H1 (cell line): ENCODE measurements at regions not wholly inside any gene's neighbourhood (a gene's known extent, or its start where the extent isn't known, plus 50 kb on each side); places are given as distances from the start of the nearest gene placed in this dataset.

Experiments
- CTCF ChIA-PET: fragments of 300-600 bp; sonication (Branson Sonifier 250); formaldehyde crosslinking; loops from one replicate; lab custom pipeline; 2021; ENCODE audit not compliant: partially characterized antibody; lab: Charles Lee
- POLR2A ChIA-PET: fragments of 300-600 bp; sonication (Branson Sonifier 250); formaldehyde crosslinking; loops from one replicate; lab custom pipeline; 2021; ENCODE audit warnings: inconsistent platforms; ENCODE audit not compliant: partially characterized antibody; lab: Charles Lee
- DNase-seq, 2 experiments: peaks; one replicate each; pipeline versions ENCODE4 v3.0.0 to v3.0.0-alpha.2; 2010 to 2022; ENCODE audit warnings: low spot score in 2 of 2, low read depth in 1 of 2, mixed read lengths in 1 of 2
- FAIRE-seq: peaks from 2 replicates; lab custom pipeline; 2011; peaks lifted over from hg19 to GRCh38; lab: Jason Lieb, UNC
- H2AFZ ChIP-seq: 2 replicates; pipeline ENCODE4 v1.8.1; 2012; ENCODE audit warnings: low read length, inconsistent platforms
- H2AK5ac ChIP-seq: 2 replicates; pipeline ENCODE4 v1.6.1; 2013; ENCODE audit warnings: low read depth, low read length
- H2BK120ac ChIP-seq: replicated peaks from 2 replicates; pipeline ENCODE3; 2013; ENCODE audit warnings: low read depth, low read length, inconsistent platforms
- H2BK12ac ChIP-seq: 2 replicates; pipeline ENCODE4 v1.6.1; 2013; ENCODE audit warnings: low read depth, low read length
- H2BK15ac ChIP-seq: 2 replicates; pipeline ENCODE4 v1.6.1; 2013; ENCODE audit warnings: low read length
- H2BK20ac ChIP-seq: 2 replicates; pipeline ENCODE4 v1.6.1; 2013; ENCODE audit warnings: low read length
- H2BK5ac ChIP-seq: 2 replicates; pipeline ENCODE4 v1.6.1; 2013; ENCODE audit warnings: low read depth, low read length
- H3K14ac ChIP-seq: 2 replicates; pipeline ENCODE4 v1.6.1; 2013; ENCODE audit warnings: inconsistent platforms; ENCODE audit not compliant: insufficient read length
- H3K18ac ChIP-seq: 2 replicates; pipeline ENCODE4 v1.6.1; 2013; ENCODE audit warnings: low read length; ENCODE audit errors: extremely low read depth
- H3K23ac ChIP-seq: 2 replicates; pipeline ENCODE4 v1.6.1; 2013; ENCODE audit warnings: inconsistent platforms; ENCODE audit not compliant: insufficient read length
- H3K23me2 ChIP-seq: 2 replicates; pipeline ENCODE4 v1.6.1; 2013; ENCODE audit warnings: low read depth, low read length
- H3K27ac ChIP-seq: 2 replicates; pipeline ENCODE4 v1.6.1; 2011; ENCODE audit warnings: low read depth, low read length, inconsistent platforms
- H3K27me3 ChIP-seq, 4 experiments: replicated peaks in 1 of 4; 1 replicate in 1 of 4; 2 replicates in 3 of 4; pipeline versions ENCODE4 v1.6.1 to v1.8.1; 2011 to 2013; ENCODE audit warnings: low read length in 3 of 4, mild to moderate bottlenecking in 3 of 4, inconsistent platforms in 2 of 4, mixed read lengths in 2 of 4, moderate library complexity in 1 of 4; ENCODE audit not compliant: control insufficient read depth in 3 of 4, insufficient read depth in 3 of 4; ENCODE audit errors: extremely low read depth in 1 of 4
- H3K36me3 ChIP-seq, 4 experiments: 2 replicates each; pipeline versions ENCODE4 v1.6.1 to v1.8.1; 2011 to 2013; ENCODE audit warnings: mild to moderate bottlenecking in 4 of 4, low read length in 3 of 4, moderate library complexity in 2 of 4, control low read depth in 1 of 4, inconsistent platforms in 1 of 4; ENCODE audit not compliant: insufficient read depth in 4 of 4, control insufficient read depth in 2 of 4
- H3K4ac ChIP-seq: replicated peaks from 2 replicates; pipeline ENCODE3; 2013; ENCODE audit warnings: low read length, low read depth, mixed read lengths, inconsistent platforms; ENCODE audit not compliant: insufficient read length
- H3K4me1 ChIP-seq, 4 experiments: replicated peaks in 1 of 4; 1 replicate in 1 of 4; 2 replicates in 3 of 4; pipeline versions ENCODE4 v1.6.1 to v1.8.1; 2011 to 2013; ENCODE audit warnings: low read length in 3 of 4, inconsistent platforms in 2 of 4, mixed read lengths in 1 of 4; ENCODE audit not compliant: insufficient read depth in 4 of 4, control insufficient read depth in 3 of 4
- H3K4me2 ChIP-seq, 2 experiments: 2 replicates each; pipeline versions ENCODE4 v1.6.1 to v1.8.1; 2011 to 2013; ENCODE audit warnings: low read depth in 2 of 2, low read length in 2 of 2, control low read depth in 1 of 2, inconsistent platforms in 1 of 2, mild to moderate bottlenecking in 1 of 2; ENCODE audit not compliant: insufficient read depth in 1 of 2
- H3K4me3 ChIP-seq, 4 experiments: fragments of 200-600, 300-600 bp in 1 of 4; sonication (generic), shearing (Covaris generic), sonication (Bioruptor Twin) in 1 of 4; 2 replicates each; pipeline versions ENCODE4 v1.5.1 to v1.8.1; 2011 to 2016; ENCODE audit warnings: low read length in 4 of 4, low read depth in 3 of 4, control low read depth in 2 of 4, inconsistent platforms in 2 of 4, mild to moderate bottlenecking in 2 of 4, mixed read lengths in 1 of 4, moderate library complexity in 1 of 4; ENCODE audit not compliant: insufficient read depth in 2 of 4; ENCODE audit errors: extremely low read depth in 1 of 4
- H3K56ac ChIP-seq: replicated peaks from 2 replicates; pipeline ENCODE3; 2013; ENCODE audit warnings: low read depth, mild to moderate bottlenecking, mixed read lengths, low read length, inconsistent platforms; ENCODE audit not compliant: insufficient read length
- H3K79me1 ChIP-seq: 2 replicates; pipeline ENCODE4 v1.6.1; 2013; ENCODE audit warnings: low read depth, low read length, control low read depth
- H3K79me2 ChIP-seq, 2 experiments: 2 replicates each; pipeline versions ENCODE4 v1.6.1 to v1.8.1; 2012 to 2013; ENCODE audit warnings: low read length in 2 of 2, mild to moderate bottlenecking in 2 of 2, inconsistent platforms in 1 of 2; ENCODE audit not compliant: insufficient read depth in 2 of 2, control insufficient read depth in 1 of 2
- H3K9ac ChIP-seq, 4 experiments: replicated peaks in 1 of 4; 1 replicate in 1 of 4; 2 replicates in 3 of 4; pipeline versions ENCODE4 v1.6.1 to v1.8.1; 2011 to 2013; ENCODE audit warnings: low read depth in 3 of 4, low read length in 3 of 4, control low read depth in 2 of 4, mild to moderate bottlenecking in 2 of 4, moderate library complexity in 2 of 4, inconsistent platforms in 1 of 4; ENCODE audit errors: extremely low read depth in 1 of 4
- H3K9me3 ChIP-seq, 2 experiments: 2 replicates each; pipeline versions ENCODE4 v1.6.1 to v1.8.1; 2012 to 2013; ENCODE audit warnings: mild to moderate bottlenecking in 2 of 2, moderate library complexity in 2 of 2, control low read depth in 1 of 2, inconsistent platforms in 1 of 2, low read depth in 1 of 2, low read length in 1 of 2, mixed read lengths in 1 of 2; ENCODE audit not compliant: insufficient read depth in 2 of 2
- H4K20me1 ChIP-seq, 2 experiments: replicated peaks in 1 of 2; 2 replicates each; pipeline versions ENCODE3 to v1.8.1; 2011 to 2013; ENCODE audit warnings: inconsistent platforms in 2 of 2, low read length in 2 of 2, mild to moderate bottlenecking in 1 of 2; ENCODE audit not compliant: insufficient read depth in 2 of 2, control insufficient read depth in 1 of 2
- H4K5ac ChIP-seq: 2 replicates; pipeline ENCODE4 v1.6.1; 2013; ENCODE audit warnings: low read length, low read depth, mixed read lengths, inconsistent platforms; ENCODE audit not compliant: insufficient read length
- H4K8ac ChIP-seq: 2 replicates; pipeline ENCODE4 v1.8.0; 2013; ENCODE audit warnings: mild to moderate bottlenecking, moderate library complexity, low read length, inconsistent platforms; ENCODE audit not compliant: insufficient read depth; ENCODE audit errors: extremely low read depth
- H4K91ac ChIP-seq: replicated peaks from 2 replicates; pipeline ENCODE3; 2013; ENCODE audit warnings: low read length, mixed read lengths, inconsistent platforms; ENCODE audit not compliant: insufficient read length
- GTF2F1 ChIP-seq: IDR thresholded peaks from 2 replicates; pipeline ENCODE4 v1.6.1; 2012; ENCODE audit warnings: low read depth, low read length, improper control_type of control experiment, borderline replicate concordance
- JUND ChIP-seq: IDR thresholded peaks from 2 replicates; pipeline ENCODE4 v1.6.1; 2011; ENCODE audit warnings: mild to moderate bottlenecking, improper control_type of control experiment, low read length
- KDM1A ChIP-seq: fragments of 200-600, 300-600 bp; sonication (generic); IDR thresholded peaks from 2 replicates; pipeline ENCODE4 v1.7.1; 2016; ENCODE audit warnings: mild to moderate bottlenecking, low read length, borderline replicate concordance
- MAFK ChIP-seq: IDR thresholded peaks from 2 replicates; pipeline ENCODE4 v1.6.1; 2012; ENCODE audit warnings: low read depth, mild to moderate bottlenecking, improper control_type of control experiment, low read length
- NANOG ChIP-seq: IDR thresholded peaks from 2 replicates; pipeline ENCODE4 v1.6.1; 2011; ENCODE audit warnings: low read length, low read depth, mild to moderate bottlenecking, inconsistent platforms; ENCODE audit not compliant: insufficient read depth, poor library complexity, severe bottlenecking
- SP1 ChIP-seq: IDR thresholded peaks from 2 replicates; pipeline ENCODE4 v1.6.1; 2011; ENCODE audit warnings: low read depth, low read length
- TEAD4 ChIP-seq: IDR thresholded peaks from 2 replicates; pipeline ENCODE4 v1.6.1; 2012; ENCODE audit warnings: low read depth, low read length, inconsistent platforms, mixed read lengths
- YY1 ChIP-seq: IDR thresholded peaks from 2 replicates; pipeline ENCODE4 v1.6.1; 2011; ENCODE audit warnings: low read depth, mild to moderate bottlenecking, low read length
- TF ChIP-seq, protein P1 (sequence below), 3 experiments: IDR thresholded peaks; 1 replicate in 2 of 3; 2 replicates in 1 of 3; pipeline versions ENCODE4 v1.5.1 to v1.6.1; 2011; ENCODE audit warnings: low read length in 3 of 3, mild to moderate bottlenecking in 3 of 3, inconsistent platforms in 2 of 3, low read depth in 1 of 3, moderate library complexity in 1 of 3; ENCODE audit not compliant: insufficient read depth in 1 of 3; ENCODE audit errors: control extremely low read depth in 1 of 3

- H2BK120ac ChIP-seq, result no peak overlapping the region
- H3K23ac ChIP-seq, result no peak overlapping the region
- H2BK15ac ChIP-seq, result no peak overlapping the region
- no peak overlapping the region for H2AK5ac ChIP-seq
- H3K23me2 ChIP-seq, result no peaks in the 10 kb centered on the region; the same call in 1 of the 2 replicates
- H3K56ac ChIP-seq, result no peak overlapping the region
- H4K20me1 ChIP-seq, result no peaks in the 10 kb centered on the region
- H3K36me3 ChIP-seq, result no peaks in the 10 kb centered on the region
- TF ChIP-seq MAFK, result no peak
- no peak for TF ChIP-seq NANOG
- no peak for TF ChIP-seq TEAD4
- TF ChIP-seq YY1, result no peak
- TF ChIP-seq GTF2F1, result no peak
- TF ChIP-seq, protein P1, sequence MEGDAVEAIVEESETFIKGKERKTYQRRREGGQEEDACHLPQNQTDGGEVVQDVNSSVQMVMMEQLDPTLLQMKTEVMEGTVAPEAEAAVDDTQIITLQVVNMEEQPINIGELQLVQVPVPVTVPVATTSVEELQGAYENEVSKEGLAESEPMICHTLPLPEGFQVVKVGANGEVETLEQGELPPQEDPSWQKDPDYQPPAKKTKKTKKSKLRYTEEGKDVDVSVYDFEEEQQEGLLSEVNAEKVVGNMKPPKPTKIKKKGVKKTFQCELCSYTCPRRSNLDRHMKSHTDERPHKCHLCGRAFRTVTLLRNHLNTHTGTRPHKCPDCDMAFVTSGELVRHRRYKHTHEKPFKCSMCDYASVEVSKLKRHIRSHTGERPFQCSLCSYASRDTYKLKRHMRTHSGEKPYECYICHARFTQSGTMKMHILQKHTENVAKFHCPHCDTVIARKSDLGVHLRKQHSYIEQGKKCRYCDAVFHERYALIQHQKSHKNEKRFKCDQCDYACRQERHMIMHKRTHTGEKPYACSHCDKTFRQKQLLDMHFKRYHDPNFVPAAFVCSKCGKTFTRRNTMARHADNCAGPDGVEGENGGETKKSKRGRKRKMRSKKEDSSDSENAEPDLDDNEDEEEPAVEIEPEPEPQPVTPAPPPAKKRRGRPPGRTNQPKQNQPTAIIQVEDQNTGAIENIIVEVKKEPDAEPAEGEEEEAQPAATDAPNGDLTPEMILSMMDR (IDR thresholded peaks at IDR 0.05; ENCODE audit: control extremely low read depth in 1 of 3, insufficient read depth in 1 of 3, low read depth in 1 of 3, low read length in 3 of 3), result no peak
- TF ChIP-seq SP1, result no peak
- no peak for TF ChIP-seq KDM1A
- TF ChIP-seq JUND, result no peak
- H2BK5ac ChIP-seq, result no peak overlapping the region
- no peak overlapping the region for H3K27ac ChIP-seq
- H3K9ac ChIP-seq, result no peak overlapping the region
- H3K4me1 ChIP-seq, result no peaks in the 10 kb centered on the region
- DNase-seq (no peak), FAIRE-seq (no peak)
- no peaks in the 10 kb centered on the region for H3K9me3 ChIP-seq
- CTCF ChIA-PET, result interaction anchor here (0.6 kb wide), 1 partner anchor 25 kb away, joined by 3 read pairs; no protein-coding TSS in a partner anchor
- POLR2A ChIA-PET, result no interaction called here
- H3K18ac ChIP-seq, result no peak overlapping the region
- H2BK20ac ChIP-seq, result no peak overlapping the region
- H3K14ac ChIP-seq, result no peak overlapping the region
- no peak overlapping the region for H4K5ac ChIP-seq
- no peaks in the 10 kb centered on the region for H3K79me2 ChIP-seq
- no peak overlapping the region for H3K4ac ChIP-seq
- H3K4me3 ChIP-seq, result no peak overlapping the region
- H2AFZ ChIP-seq, result no peak overlapping the region
- peak overlapping the region; percentile 25 for H4K8ac ChIP-seq
- no peak overlapping the region for H2BK12ac ChIP-seq
- H3K79me1 ChIP-seq, result no peaks in the 10 kb centered on the region
- no peak overlapping the region for H3K4me2 ChIP-seq
- H3K27me3 ChIP-seq, result no peaks in the 10 kb centered on the region
- H4K91ac ChIP-seq, result no peak overlapping the region
These were observed 61.8 kb upstream of the POU2AF2 start for GRCh38 chr11:111183706-111184105.
